ES-I3 (cell line): ENCODE measurements at regions not wholly inside any gene's neighbourhood (a gene's known extent, or its start where the extent isn't known, plus 50 kb on each side); places are given as distances from the start of the nearest gene placed in this dataset.

ENCODE experiments used
- H3K36me3 ChIP-seq: 2 replicates; pipeline ENCODE4 v1.6.1; 2013; ENCODE audit warnings: mild to moderate bottlenecking, low read length, control low read depth, moderate library complexity; ENCODE audit not compliant: insufficient read depth
- H3K4me1 ChIP-seq: 2 replicates; pipeline ENCODE4 v1.6.1; 2013; ENCODE audit warnings: mild to moderate bottlenecking, control low read depth, low read length; ENCODE audit not compliant: insufficient read depth
- H3K9ac ChIP-seq: 2 replicates; pipeline ENCODE4 v1.6.1; 2013; ENCODE audit warnings: low read depth, mild to moderate bottlenecking, low read length, moderate library complexity
- H3K9me3 ChIP-seq: 2 replicates; pipeline ENCODE4 v1.6.1; 2013; ENCODE audit warnings: mild to moderate bottlenecking, low read length, moderate library complexity; ENCODE audit not compliant: control insufficient read depth, insufficient read depth

DNA sequence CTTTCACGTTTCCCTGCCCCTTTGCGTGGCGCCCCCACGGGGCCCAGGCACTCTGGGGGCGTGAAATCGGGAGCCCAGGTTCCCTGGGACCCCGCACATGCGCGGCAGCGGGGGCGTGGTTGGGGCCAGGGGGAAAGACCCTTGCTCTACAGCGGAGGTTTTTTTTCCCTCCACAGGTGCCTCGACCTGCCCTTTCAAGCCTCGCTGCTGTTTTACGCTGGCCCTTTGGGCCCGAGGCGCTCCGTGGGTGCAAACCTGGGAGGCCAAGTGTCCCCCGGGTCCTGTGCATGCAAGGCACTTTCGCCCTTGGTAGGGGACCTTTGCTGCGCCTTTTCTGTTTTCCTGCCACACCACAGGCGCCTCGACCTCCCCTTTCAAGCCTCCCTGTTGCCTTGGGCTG is 329.8 kb downstream of the ALG10 start:
- no peaks in the 10 kb centered on the region for H3K9me3 ChIP-seq
- H3K9ac ChIP-seq = no peak overlapping the region
- no peaks in the 10 kb centered on the region for H3K4me1 ChIP-seq
- H3K36me3 ChIP-seq = no peaks in the 10 kb centered on the region

DNA sequence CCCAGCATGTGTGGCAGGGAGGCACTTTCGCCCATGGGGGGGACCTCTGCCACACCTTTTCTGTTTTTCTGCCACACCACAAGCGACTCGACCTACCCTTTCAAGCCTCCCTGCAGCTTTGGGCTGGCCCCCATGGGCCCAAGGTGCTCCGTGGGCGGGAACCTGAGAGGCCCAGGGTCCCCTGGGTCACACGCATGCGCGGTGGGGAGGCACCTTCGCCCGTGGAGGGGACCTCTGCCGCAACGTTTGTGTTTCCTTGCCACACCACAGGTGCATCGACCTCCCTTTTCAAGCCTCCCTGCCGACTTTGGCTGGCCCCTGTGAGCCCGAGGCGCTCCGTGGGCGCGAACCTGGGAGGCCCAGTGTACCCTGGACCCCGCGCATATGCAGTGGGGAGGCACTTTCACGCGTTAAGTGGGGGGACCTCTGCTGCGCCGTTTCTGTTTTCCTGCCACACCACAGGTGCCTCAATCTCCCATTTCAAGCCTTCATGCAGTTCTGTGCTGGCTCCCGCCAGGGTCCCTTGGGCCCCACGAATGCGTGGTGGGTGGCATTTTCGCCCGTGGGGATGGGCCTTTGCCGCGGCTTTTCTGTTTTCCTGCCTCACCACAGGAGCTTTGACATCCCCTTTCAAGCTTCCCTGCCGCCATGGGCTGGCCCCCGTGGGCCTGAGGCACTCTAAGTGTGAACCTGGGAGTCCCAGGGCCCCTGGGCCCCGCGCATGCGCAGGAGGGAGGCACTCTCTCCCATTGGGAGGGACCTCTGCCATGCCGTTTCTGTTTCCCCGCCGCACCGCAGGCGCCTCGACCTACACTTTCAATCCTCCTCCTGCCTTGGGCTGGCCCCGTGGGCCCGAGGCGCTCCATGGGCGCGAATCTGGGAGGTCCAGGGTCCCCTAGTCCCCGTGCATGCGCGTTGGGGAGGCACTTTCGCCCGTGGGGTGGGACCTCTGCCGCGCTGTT is 332.2 kb downstream of the ALG10 start:
- Histone ChIP-seq H3K36me3 (no peaks in the 10 kb centered on the region), H3K9me3 (no peaks in the 10 kb centered on the region), H3K4me1 (no peaks in the 10 kb centered on the region), H3K9ac (no peak overlapping the region)

DNA sequence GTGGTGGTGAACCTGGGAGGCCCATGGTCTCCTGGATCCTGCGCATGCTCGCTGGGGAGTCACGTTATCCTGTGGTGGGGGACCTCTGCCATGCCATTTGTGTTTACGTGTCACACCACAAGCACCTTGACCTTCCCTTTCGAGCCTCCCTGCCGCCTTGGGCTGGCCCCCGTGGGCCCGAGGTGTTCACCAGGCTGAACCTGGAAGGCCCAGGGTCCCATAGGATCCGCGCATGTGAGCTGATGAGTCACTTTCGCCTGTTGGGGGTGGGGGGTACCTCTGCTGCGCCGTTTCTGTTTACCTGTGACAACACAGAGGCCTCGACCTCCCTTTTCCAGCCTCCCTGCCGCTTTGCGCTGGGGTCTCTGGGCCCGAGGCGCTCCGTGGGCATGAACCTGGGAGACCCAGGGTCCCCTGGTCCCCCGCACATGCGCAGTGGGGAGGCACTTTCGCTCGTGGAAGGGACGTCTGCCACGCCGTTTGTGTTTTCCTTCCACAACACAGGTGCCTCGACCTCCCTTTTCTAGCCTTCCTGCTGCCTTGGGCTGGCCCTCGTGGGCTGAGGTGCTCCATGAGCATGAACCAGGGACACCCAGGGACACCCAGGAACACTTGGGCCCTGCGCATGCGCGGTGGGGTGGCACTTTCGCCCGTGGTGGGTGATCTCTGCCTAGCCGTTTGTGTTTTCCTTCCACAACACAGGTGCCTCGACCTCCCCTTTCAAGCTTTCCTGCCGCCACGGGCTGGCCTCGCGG is 334.1 kb downstream of the ALG10 start:
- H3K9me3 ChIP-seq = no peaks in the 10 kb centered on the region
- H3K9ac ChIP-seq = no peak overlapping the region
- H3K4me1 ChIP-seq = no peaks in the 10 kb centered on the region
- no peaks in the 10 kb centered on the region for H3K36me3 ChIP-seq

- Histone ChIP-seq H3K36me3 (no peaks in the 10 kb centered on the region), H3K4me1 (no peaks in the 10 kb centered on the region), H3K9me3 (no peaks in the 10 kb centered on the region), H3K9ac (no peak overlapping the region)
Measured at GRCh38 chr12:34357791-34358190, 335.5 kb downstream of the ALG10 start.

GRCh38 chr12:34358198-34358597 is 335.9 kb downstream of the ALG10 start:
- H3K9me3 ChIP-seq = no peaks in the 10 kb centered on the region
- no peaks in the 10 kb centered on the region for H3K4me1 ChIP-seq
- no peaks in the 10 kb centered on the region for H3K36me3 ChIP-seq
- no peak overlapping the region for H3K9ac ChIP-seq

- Histone ChIP-seq H3K9me3 (no peaks in the 10 kb centered on the region), H3K36me3 (no peaks in the 10 kb centered on the region), H3K9ac (no peak overlapping the region), H3K4me1 (no peaks in the 10 kb centered on the region)
Measured at GRCh38 chr12:34361721-34362316, 339.5 kb downstream of the ALG10 start.

GRCh38 chr12:34363050-34363673 is 340.9 kb downstream of the ALG10 start:
- Histone ChIP-seq H3K36me3 (no peaks in the 10 kb centered on the region), H3K9me3 (no peaks in the 10 kb centered on the region), H3K9ac (no peak overlapping the region), H3K4me1 (no peaks in the 10 kb centered on the region)

- H3K4me1 ChIP-seq = no peaks in the 10 kb centered on the region
- H3K36me3 ChIP-seq = no peaks in the 10 kb centered on the region
- H3K9ac ChIP-seq = no peak overlapping the region
- no peaks in the 10 kb centered on the region for H3K9me3 ChIP-seq
Measured at GRCh38 chr12:34368079-34368478, 345.8 kb downstream of the ALG10 start.

GRCh38 chr12:34371050-34371449 is 348.8 kb downstream of the ALG10 start:
- Histone ChIP-seq H3K9me3 (no peaks in the 10 kb centered on the region), H3K4me1 (no peaks in the 10 kb centered on the region), H3K36me3 (no peaks in the 10 kb centered on the region), H3K9ac (no peak overlapping the region)

DNA sequence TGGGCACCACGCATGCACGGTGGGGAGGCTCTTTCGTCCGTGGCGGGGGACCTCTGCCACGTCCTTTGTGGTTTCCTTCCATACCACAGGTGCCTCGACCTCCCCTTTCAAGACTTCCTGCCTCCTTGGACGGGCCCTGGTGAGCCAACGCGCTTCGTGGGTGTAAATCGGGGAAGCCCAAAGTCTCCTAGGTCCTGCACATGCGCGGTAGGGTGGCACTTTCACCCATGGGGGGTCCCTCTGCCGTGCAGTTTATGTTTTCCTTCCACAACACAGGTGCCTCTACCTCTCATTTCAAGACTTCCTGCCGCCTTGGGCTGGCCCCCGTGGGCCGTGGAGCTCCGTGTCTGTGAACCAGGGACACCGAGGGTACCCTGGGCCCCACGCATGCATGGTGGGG is 349.7 kb downstream of the ALG10 start:
- no peaks in the 10 kb centered on the region for H3K9me3 ChIP-seq
- H3K36me3 ChIP-seq = no peaks in the 10 kb centered on the region
- no peaks in the 10 kb centered on the region for H3K4me1 ChIP-seq
- H3K9ac ChIP-seq = no peak overlapping the region

DNA sequence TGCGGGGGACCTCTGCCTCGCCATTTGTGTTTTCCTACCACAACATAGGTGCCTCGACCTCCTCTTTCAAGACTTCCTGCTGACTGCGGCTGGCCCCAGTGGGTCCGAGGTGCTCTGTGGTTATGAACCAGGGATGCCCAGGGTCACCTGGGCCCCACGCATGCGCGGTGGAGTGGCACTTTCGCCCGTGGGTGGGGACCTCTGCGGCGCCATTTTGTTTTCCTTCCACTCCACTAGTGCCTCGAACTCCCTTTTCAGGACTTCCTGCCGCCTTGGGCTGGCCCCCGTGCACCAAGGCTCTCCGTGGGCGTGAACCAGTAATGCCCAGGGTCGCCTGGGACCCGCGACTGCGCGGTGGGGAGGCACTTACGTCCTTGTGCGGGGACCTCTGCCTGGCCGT is 351.6 kb downstream of the ALG10 start:
- no peaks in the 10 kb centered on the region for H3K36me3 ChIP-seq
- H3K9ac ChIP-seq = no peak overlapping the region
- no peaks in the 10 kb centered on the region for H3K4me1 ChIP-seq
- H3K9me3 ChIP-seq = no peaks in the 10 kb centered on the region

- H3K9me3 ChIP-seq = no peaks in the 10 kb centered on the region
- H3K9ac ChIP-seq = no peak overlapping the region
- H3K4me1 ChIP-seq = no peaks in the 10 kb centered on the region
- H3K36me3 ChIP-seq = no peaks in the 10 kb centered on the region
Measured at GRCh38 chr12:34376133-34376799, 354.0 kb downstream of the ALG10 start.

DNA sequence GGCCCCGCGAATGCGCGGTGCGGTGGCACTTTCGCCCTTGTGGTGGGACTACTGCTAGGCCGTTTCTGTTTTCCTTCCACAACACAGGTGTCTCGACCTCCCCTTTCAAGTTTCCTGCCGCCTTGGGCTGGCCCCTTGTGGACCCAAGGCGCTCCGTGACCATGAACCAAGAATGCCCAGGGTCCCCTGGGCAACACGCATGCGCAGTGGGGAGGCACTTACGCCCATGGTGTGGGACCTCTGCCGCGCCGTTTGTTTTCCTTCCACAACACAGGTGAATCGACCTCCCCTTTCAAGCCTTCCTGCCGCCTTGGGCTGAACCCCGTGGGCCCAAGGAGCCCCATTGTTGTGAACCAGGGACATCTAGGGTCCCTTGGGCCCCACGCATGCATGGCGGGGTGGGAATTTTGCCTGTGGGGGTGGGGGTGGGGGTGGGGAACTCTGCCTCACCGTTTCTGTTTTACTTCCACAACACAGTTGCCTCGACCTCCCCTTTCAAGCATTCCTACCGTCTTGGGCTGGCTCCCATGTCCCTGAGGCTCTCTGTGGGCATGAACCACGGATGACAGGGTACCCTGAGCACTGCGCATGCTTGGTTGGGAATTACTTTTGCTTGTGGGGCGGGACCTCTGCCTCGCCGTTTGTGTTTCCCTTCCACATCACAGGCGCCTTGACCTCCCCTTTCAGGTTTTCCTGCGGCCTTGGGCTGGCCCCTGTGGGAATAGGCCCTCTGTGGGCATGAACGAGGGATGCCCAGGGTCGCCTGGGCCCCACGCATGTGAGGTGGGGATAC is 355.1 kb downstream of the ALG10 start:
- no peaks in the 10 kb centered on the region for H3K9me3 ChIP-seq
- no peaks in the 10 kb centered on the region for H3K36me3 ChIP-seq
- no peak overlapping the region for H3K9ac ChIP-seq
- H3K4me1 ChIP-seq = no peaks in the 10 kb centered on the region
